BLaER1 treated with 17β-estradiol and CSF1 and Interleukin-3, amounts not matched to agents 10 nM and 100 nM (cell line): ENCODE measurements at regions not wholly inside any gene's neighbourhood (a gene's known extent, or its start where the extent isn't known, plus 50 kb on each side); places are given as distances from the start of the nearest gene placed in this dataset.

Experiments used
- H3K27ac ChIP-seq, 11 experiments: shearing (Covaris generic); formaldehyde crosslinking; 2 replicates each; pipeline ENCODE4 v1.8.1; 2022
- H3K27me3 ChIP-seq, 11 experiments: shearing (Covaris generic); formaldehyde crosslinking; 2 replicates each; pipeline ENCODE4 v1.8.1; 2022
- H3K36me3 ChIP-seq, 11 experiments: shearing (Covaris generic); formaldehyde crosslinking; 2 replicates each; pipeline ENCODE4 v1.8.1; 2022
- H3K4me1 ChIP-seq, 10 experiments: shearing (Covaris generic); formaldehyde crosslinking; 2 replicates each; pipeline ENCODE4 v1.8.1; 2022
- H3K4me2 ChIP-seq, 11 experiments: shearing (Covaris generic); formaldehyde crosslinking; 2 replicates each; pipeline ENCODE4 v1.8.1; 2022
- H3K4me3 ChIP-seq, 10 experiments: shearing (Covaris generic); formaldehyde crosslinking; 2 replicates each; pipeline ENCODE4 v1.8.1; 2022
- H3K9ac ChIP-seq, 11 experiments: shearing (Covaris generic); formaldehyde crosslinking; 2 replicates each; pipeline ENCODE4 v1.8.1; 2022
- H3K9me3 ChIP-seq, 11 experiments: shearing (Covaris generic); formaldehyde crosslinking; replicated peaks in 1 of 11; 2 replicates each; pipeline ENCODE4 v1.8.1; 2022
- H4K20me1 ChIP-seq, 11 experiments: shearing (Covaris generic); formaldehyde crosslinking; 2 replicates each; pipeline ENCODE4 v1.8.1; 2022
- Cebpa-rat ChIP-seq, 11 experiments: shearing (Covaris generic); IDR thresholded peaks; 2 replicates each; pipeline ENCODE4 v1.8.1; 2022

GRCh38 chr15:95416576-95416975 lies 913.9 kb upstream of the NR2F2 start:
- Histone ChIP-seq H3K4me3 (no peak overlapping the region), H3K27me3 (peaks cover 0 to 16% (median 0%) of the 10 kb centered on the region in 11 experiments; a peak in 4 of 22 replicates), H3K4me2 (no peak overlapping the region), H3K9me3 (peaks cover 13 to 20% (median 17%) of the 10 kb centered on the region in 11 experiments), H3K36me3 (no peaks in the 10 kb centered on the region), H3K9ac (no peak overlapping the region), H3K4me1 (no peaks in the 10 kb centered on the region), H3K27ac (no peak overlapping the region), H4K20me1 (no peaks in the 10 kb centered on the region)
- TF ChIP-seq Cebpa-rat (IDR thresholded peaks at IDR 0.05) = no peak

DNA sequence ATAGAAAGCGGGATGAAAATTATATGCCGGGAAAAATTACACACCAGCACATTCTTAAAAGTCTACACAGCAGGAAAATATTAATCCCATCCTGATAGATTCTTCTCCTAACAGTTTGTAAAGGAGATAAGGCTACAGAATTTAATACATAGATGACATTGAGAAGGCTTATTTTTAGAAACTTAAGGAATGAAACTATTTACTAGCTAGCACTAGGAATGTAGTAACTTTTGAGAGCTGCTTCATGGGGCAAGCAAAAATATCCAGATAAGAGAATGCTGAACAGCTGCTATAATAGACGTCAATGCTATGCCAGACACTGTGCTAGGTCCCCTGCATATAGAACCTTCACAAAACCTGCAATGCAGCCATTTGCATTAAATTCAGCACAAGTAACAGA lies 912.7 kb upstream of the NR2F2 start:
- peaks cover 25 to 31% (median 29%) of the 10 kb centered on the region in 11 experiments for H3K9me3 ChIP-seq
- H4K20me1 ChIP-seq = no peaks in the 10 kb centered on the region
- peaks cover 0 to 16% (median 0%) of the 10 kb centered on the region in 11 experiments; a peak in 4 of 22 replicates for H3K27me3 ChIP-seq
- no peaks in the 10 kb centered on the region for H3K4me1 ChIP-seq
- H3K36me3 ChIP-seq = no peaks in the 10 kb centered on the region
- H3K9ac ChIP-seq = no peak overlapping the region
- H3K4me2 ChIP-seq = no peak overlapping the region
- no peak overlapping the region for H3K4me3 ChIP-seq
- no peak overlapping the region for H3K27ac ChIP-seq
- no peak for TF ChIP-seq Cebpa-rat (IDR thresholded peaks at IDR 0.05)

- H3K4me2 ChIP-seq = no peak overlapping the region
- H3K27ac ChIP-seq = no peak overlapping the region
- H3K9ac ChIP-seq = no peak overlapping the region
- peaks cover 0 to 12% (median 0%) of the 10 kb centered on the region in 11 experiments; a peak in 2 of 22 replicates for H3K27me3 ChIP-seq
- H3K9me3 ChIP-seq = peaks cover 28 to 62% (median 37%) of the 10 kb centered on the region in 11 experiments
- no peaks in the 10 kb centered on the region for H4K20me1 ChIP-seq
- H3K36me3 ChIP-seq = no peaks in the 10 kb centered on the region
- no peak overlapping the region for H3K4me3 ChIP-seq
- no peaks in the 10 kb centered on the region for H3K4me1 ChIP-seq
- no peak for TF ChIP-seq Cebpa-rat (IDR thresholded peaks at IDR 0.05)
These were observed 908.2 kb upstream of the NR2F2 start for GRCh38 chr15:95422255-95422654.

GRCh38 chr15:95425859-95426258 lies 904.6 kb upstream of the NR2F2 start:
- Histone ChIP-seq H3K4me1 (no peaks in the 10 kb centered on the region), H4K20me1 (no peaks in the 10 kb centered on the region), H3K27me3 (peaks cover 0 to 20% (median 0%) of the 10 kb centered on the region in 11 experiments; a peak in 4 of 22 replicates), H3K36me3 (no peaks in the 10 kb centered on the region), H3K27ac (no peak overlapping the region), H3K4me2 (no peak overlapping the region), H3K4me3 (no peak overlapping the region), H3K9ac (no peak overlapping the region), H3K9me3 (peaks cover 22 to 53% (median 27%) of the 10 kb centered on the region in 11 experiments)
- TF ChIP-seq Cebpa-rat (IDR thresholded peaks at IDR 0.05) = no peak

DNA sequence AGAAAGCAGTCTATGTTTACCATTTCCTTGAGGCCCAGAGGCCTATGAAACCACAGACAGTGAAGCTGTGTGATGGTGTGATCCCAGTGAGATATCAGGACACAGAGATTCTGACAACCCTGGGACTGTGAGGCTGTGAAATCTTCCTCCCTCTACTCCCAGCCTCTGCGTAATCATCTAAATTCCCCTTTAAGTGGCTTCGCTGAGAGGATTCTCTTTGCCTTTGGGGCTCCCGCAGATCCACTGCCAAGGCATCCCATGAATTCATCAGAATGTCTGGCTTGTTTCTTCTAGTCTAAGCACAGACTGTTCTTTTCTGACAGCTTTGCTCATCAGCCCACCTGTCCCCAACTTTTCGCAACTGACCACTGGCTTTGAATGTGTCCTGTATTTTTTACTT lies 901.2 kb upstream of the NR2F2 start:
- no peak for TF ChIP-seq Cebpa-rat (IDR thresholded peaks at IDR 0.05)
- H3K9me3 ChIP-seq = peaks cover 0 to 18% (median 0%) of the 10 kb centered on the region in 11 experiments; a peak in 9 of 22 replicates
- H3K4me3 ChIP-seq = no peak overlapping the region
- H3K27ac ChIP-seq = no peak overlapping the region
- no peak overlapping the region for H3K4me2 ChIP-seq
- H3K36me3 ChIP-seq = no peaks in the 10 kb centered on the region
- no peaks in the 10 kb centered on the region for H3K4me1 ChIP-seq
- H3K9ac ChIP-seq = no peak overlapping the region
- no peaks in the 10 kb centered on the region for H4K20me1 ChIP-seq
- peaks cover 0 to 50% (median 0%) of the 10 kb centered on the region in 11 experiments; a peak in 8 of 22 replicates for H3K27me3 ChIP-seq

DNA sequence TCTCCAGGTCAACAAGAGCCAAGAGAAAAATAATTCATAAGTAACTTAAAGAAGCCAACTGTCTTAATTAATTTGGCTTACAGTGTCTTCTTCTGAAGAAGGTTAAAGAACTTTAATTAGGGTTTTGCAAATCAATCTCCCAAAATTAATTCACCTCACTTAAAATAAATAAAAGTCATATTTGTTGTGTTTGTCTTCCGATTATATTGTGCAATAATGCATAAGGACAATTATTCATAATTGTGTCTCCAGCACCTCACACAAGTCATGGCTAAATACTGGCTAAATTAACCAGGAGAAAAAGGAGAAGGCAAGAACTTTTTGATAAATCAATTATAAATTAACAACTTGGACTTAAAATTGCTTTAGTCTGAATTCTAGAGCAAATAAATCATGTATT lies 899.0 kb upstream of the NR2F2 start:
- Histone ChIP-seq H3K27ac (no peak overlapping the region), H3K27me3 (peaks cover 0 to 72% (median 0%) of the 10 kb centered on the region in 11 experiments; a peak in 10 of 22 replicates), H4K20me1 (0 out of 22 replicates have a peak, but pooled peaks cover 0 to 6% (median 0%) of the 10 kb centered on the region in 11 experiments), H3K9ac (no peak overlapping the region), H3K36me3 (no peaks in the 10 kb centered on the region), H3K4me3 (no peak overlapping the region), H3K4me2 (no peak overlapping the region), H3K4me1 (no peaks in the 10 kb centered on the region), H3K9me3 (peaks cover 0 to 6% (median 0%) of the 10 kb centered on the region in 11 experiments; a peak in 7 of 22 replicates)
- TF ChIP-seq Cebpa-rat (IDR thresholded peaks at IDR 0.05) = peak in 1 of 11 experiments; percentile 47; a peak in 1 of 22 replicates

- Histone ChIP-seq H3K9ac (no peak overlapping the region), H3K27me3 (peaks cover 0 to 86% (median 5%) of the 10 kb centered on the region in 11 experiments; a peak in 12 of 22 replicates), H3K4me1 (no peaks in the 10 kb centered on the region), H3K4me2 (no peak overlapping the region), H3K36me3 (no peaks in the 10 kb centered on the region), H4K20me1 (0 out of 22 replicates have a peak, but pooled peaks cover 0 to 12% (median 0%) of the 10 kb centered on the region in 11 experiments), H3K4me3 (no peak overlapping the region), H3K9me3 (no peaks in the 10 kb centered on the region), H3K27ac (no peak overlapping the region)
- TF ChIP-seq Cebpa-rat (IDR thresholded peaks at IDR 0.05) = no peak
These were observed 897.6 kb upstream of the NR2F2 start for GRCh38 chr15:95432878-95433405.

DNA sequence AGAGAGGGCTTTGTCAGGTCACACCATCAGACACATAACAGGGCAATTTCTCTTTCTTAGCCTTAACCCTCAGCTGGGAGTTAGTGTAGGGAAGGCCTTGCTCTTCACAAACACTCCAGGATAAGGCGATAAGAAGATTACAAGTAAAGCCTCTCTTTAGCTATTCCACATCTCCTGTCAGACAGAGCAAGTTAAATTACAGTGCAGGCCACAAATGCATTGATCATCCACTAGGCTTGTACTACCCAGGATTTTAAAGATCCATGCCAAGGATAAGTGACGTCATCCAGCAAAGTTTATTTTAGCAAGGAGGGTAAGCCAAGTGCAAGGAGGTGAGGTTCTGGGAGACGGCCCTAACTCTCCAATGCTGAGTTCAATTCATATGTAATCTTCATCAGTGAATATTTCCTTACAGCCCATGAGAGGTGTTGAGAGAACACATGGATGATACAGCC lies 890.6 kb upstream of the NR2F2 start:
- no peaks in the 10 kb centered on the region for H3K4me1 ChIP-seq
- peaks cover 0 to 34% (median 0%) of the 10 kb centered on the region in 11 experiments; a peak in 7 of 22 replicates for H4K20me1 ChIP-seq
- H3K9me3 ChIP-seq = peaks cover 0 to 10% (median 0%) of the 10 kb centered on the region in 11 experiments; a peak in 4 of 22 replicates
- no peaks in the 10 kb centered on the region for H3K36me3 ChIP-seq
- no peak overlapping the region for H3K4me3 ChIP-seq
- H3K4me2 ChIP-seq = no peak overlapping the region
- H3K9ac ChIP-seq = no peak overlapping the region
- peaks cover 41 to 100% (median 68%) of the 10 kb centered on the region in 11 experiments for H3K27me3 ChIP-seq
- no peak overlapping the region for H3K27ac ChIP-seq
- no peak for TF ChIP-seq Cebpa-rat (IDR thresholded peaks at IDR 0.05)

DNA sequence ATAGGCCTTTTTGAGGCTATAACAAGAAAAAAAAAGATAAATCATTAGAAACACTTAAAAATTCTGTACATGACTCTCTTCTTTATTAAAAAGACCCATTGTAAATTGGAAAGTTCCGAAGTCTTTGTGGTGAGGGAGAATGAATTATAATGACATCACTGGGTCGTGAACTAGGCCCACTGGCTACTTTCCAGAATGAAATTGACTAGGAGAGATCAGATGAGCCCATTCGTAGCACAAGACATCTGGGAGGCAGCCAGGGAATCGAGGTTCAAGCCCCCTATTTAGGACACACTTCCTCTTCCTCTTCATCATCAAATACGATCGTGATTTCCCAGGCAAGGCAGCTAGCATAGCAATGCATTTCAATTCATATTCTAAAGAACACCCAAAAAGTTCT lies 889.8 kb upstream of the NR2F2 start:
- Histone ChIP-seq H3K27me3 (peaks cover 49 to 100% (median 76%) of the 10 kb centered on the region in 11 experiments), H3K36me3 (no peaks in the 10 kb centered on the region), H3K9me3 (peaks cover 0 to 10% (median 0%) of the 10 kb centered on the region in 11 experiments; a peak in 4 of 22 replicates), H3K27ac (no peak overlapping the region), H4K20me1 (peaks cover 0 to 34% (median 0%) of the 10 kb centered on the region in 11 experiments; a peak in 7 of 22 replicates), H3K4me1 (no peaks in the 10 kb centered on the region), H3K4me2 (no peak overlapping the region), H3K9ac (no peak overlapping the region), H3K4me3 (no peak overlapping the region)
- no peak for TF ChIP-seq Cebpa-rat (IDR thresholded peaks at IDR 0.05)
